ENCODE measurements at regions not wholly inside any gene's neighbourhood (a gene's known extent, or its start where the extent isn't known, plus 50 kb on each side); places are given as distances from the start of the nearest gene placed in this dataset.

DNA sequence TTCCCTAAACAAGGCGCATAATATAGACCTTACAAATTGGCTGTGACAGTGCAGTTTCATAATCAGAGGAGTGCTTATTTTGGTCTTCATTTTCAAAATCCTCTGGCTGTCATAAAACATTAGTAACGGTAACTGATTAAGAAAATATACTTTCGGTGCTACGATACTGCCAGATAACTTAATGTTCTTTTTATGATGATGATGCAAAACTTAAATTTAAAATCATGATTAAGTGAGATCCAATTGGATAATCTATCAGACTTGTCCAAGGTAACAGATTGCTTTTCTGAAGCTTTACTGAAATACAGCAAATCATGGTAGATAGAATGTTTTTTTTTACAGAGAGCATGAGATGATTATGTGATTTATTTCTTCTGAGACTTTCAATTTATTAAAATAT is 364.2 kb upstream of the CNTN3 start:
- ChIA-PET CTCF (no interaction called here), POLR2A (no interaction called here), RAD21 (ENCODE audit: low non-redundant PET in 1 of 2, low total read pairs in 2 of 2, uncharacterized antibody in 2 of 2, unreplicated experiment in 2 of 2) (no interaction called here)
- Histone ChIP-seq H3K4me2 (ENCODE audit: low read length) (no peak overlapping the region), H2AFZ (ENCODE audit: low read depth, low read length, poor library complexity, severe bottlenecking) (no peak overlapping the region), H3K27me3 (ENCODE audit: insufficient read depth, low read length) (no peaks in the 10 kb centered on the region), H3K27ac (ENCODE audit: low read depth, low read length) (no peak overlapping the region), H3K9ac (ENCODE audit: low read length) (no peak overlapping the region), H3K79me2 (ENCODE audit: insufficient read depth, low read length) (no peaks in the 10 kb centered on the region), H3K4me1 (ENCODE audit: control insufficient read depth in 1 of 2, insufficient read depth in 2 of 2, low read length in 2 of 2) (no peaks in the 10 kb centered on the region), H3K9me2 (ENCODE audit: insufficient read depth) (no peaks in the 10 kb centered on the region), H4K20me1 (ENCODE audit: insufficient read depth) (no peaks in the 10 kb centered on the region), H3K9me3 (ENCODE audit: control insufficient read depth in 1 of 2, insufficient read depth in 1 of 2, low read depth in 1 of 2, low read length in 2 of 2) (peaks cover 5 to 11% of the 10 kb centered on the region in 2 experiments; a peak in 3 of 4 replicates), H3K4me3 (replicated peaks in 1 of 2; ENCODE audit: low read depth in 1 of 2, low read length in 2 of 2) (no peak overlapping the region), H3K36me3 (ENCODE audit: control insufficient read depth in 1 of 2, insufficient read depth in 2 of 2, low read length in 2 of 2) (no peaks in the 10 kb centered on the region)
- no TSS peak for BruUV-seq (replicated peaks)
- ATAC-seq (no peak), DNase-seq (ENCODE audit: low read depth, low spot score) (no peak)
- TF ChIP-seq, protein P1, sequence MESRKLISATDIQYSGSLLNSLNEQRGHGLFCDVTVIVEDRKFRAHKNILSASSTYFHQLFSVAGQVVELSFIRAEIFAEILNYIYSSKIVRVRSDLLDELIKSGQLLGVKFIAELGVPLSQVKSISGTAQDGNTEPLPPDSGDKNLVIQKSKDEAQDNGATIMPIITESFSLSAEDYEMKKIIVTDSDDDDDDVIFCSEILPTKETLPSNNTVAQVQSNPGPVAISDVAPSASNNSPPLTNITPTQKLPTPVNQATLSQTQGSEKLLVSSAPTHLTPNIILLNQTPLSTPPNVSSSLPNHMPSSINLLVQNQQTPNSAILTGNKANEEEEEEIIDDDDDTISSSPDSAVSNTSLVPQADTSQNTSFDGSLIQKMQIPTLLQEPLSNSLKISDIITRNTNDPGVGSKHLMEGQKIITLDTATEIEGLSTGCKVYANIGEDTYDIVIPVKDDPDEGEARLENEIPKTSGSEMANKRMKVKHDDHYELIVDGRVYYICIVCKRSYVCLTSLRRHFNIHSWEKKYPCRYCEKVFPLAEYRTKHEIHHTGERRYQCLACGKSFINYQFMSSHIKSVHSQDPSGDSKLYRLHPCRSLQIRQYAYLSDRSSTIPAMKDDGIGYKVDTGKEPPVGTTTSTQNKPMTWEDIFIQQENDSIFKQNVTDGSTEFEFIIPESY (IDR thresholded peaks at IDR 0.05; ENCODE audit: extremely low read depth, insufficient replicate concordance, low read length): no peak
- TF ChIP-seq ELF1 (IDR thresholded peaks at IDR 0.05; ENCODE audit: borderline replicate concordance, low read depth) (no peak), ZFX (IDR thresholded peaks at IDR 0.05) (no peak), SRF (IDR thresholded peaks at IDR 0.05; ENCODE audit: low read depth) (no peak), ZNF274 (IDR thresholded peaks at IDR 0.05; ENCODE audit: low read depth, low read length) (no peak), JUND (IDR thresholded peaks at IDR 0.05) (no peak), EZH2 (IDR thresholded peaks at IDR 0.05) (no peak), FOSL1 (IDR thresholded peaks at IDR 0.05; ENCODE audit: low read depth) (no peak), CEBPB (IDR thresholded peaks at IDR 0.05; ENCODE audit: low read depth) (no peak), EZH2phosphoT487 (IDR thresholded peaks at IDR 0.05; ENCODE audit: borderline replicate concordance) (no peak), POLR2AphosphoS5 (IDR thresholded peaks at IDR 0.05; ENCODE audit: low read depth, low read length) (no peak), RAD21 (IDR thresholded peaks at IDR 0.05; ENCODE audit: low read depth) (no peak), YY1 (IDR thresholded peaks at IDR 0.05; ENCODE audit: extremely low read depth, insufficient replicate concordance, low read depth, low read length) (no peak)
- TF ChIP-seq, protein P2, sequence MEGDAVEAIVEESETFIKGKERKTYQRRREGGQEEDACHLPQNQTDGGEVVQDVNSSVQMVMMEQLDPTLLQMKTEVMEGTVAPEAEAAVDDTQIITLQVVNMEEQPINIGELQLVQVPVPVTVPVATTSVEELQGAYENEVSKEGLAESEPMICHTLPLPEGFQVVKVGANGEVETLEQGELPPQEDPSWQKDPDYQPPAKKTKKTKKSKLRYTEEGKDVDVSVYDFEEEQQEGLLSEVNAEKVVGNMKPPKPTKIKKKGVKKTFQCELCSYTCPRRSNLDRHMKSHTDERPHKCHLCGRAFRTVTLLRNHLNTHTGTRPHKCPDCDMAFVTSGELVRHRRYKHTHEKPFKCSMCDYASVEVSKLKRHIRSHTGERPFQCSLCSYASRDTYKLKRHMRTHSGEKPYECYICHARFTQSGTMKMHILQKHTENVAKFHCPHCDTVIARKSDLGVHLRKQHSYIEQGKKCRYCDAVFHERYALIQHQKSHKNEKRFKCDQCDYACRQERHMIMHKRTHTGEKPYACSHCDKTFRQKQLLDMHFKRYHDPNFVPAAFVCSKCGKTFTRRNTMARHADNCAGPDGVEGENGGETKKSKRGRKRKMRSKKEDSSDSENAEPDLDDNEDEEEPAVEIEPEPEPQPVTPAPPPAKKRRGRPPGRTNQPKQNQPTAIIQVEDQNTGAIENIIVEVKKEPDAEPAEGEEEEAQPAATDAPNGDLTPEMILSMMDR (IDR thresholded peaks at IDR 0.05 in 2 of 3, conservative IDR thresholded peaks at IDR 0.05 in 1 of 3; ENCODE audit: borderline replicate concordance in 1 of 3, insufficient read depth in 1 of 3, low read depth in 2 of 3, low read length in 2 of 3): no peak
- TF ChIP-seq, protein P3, sequence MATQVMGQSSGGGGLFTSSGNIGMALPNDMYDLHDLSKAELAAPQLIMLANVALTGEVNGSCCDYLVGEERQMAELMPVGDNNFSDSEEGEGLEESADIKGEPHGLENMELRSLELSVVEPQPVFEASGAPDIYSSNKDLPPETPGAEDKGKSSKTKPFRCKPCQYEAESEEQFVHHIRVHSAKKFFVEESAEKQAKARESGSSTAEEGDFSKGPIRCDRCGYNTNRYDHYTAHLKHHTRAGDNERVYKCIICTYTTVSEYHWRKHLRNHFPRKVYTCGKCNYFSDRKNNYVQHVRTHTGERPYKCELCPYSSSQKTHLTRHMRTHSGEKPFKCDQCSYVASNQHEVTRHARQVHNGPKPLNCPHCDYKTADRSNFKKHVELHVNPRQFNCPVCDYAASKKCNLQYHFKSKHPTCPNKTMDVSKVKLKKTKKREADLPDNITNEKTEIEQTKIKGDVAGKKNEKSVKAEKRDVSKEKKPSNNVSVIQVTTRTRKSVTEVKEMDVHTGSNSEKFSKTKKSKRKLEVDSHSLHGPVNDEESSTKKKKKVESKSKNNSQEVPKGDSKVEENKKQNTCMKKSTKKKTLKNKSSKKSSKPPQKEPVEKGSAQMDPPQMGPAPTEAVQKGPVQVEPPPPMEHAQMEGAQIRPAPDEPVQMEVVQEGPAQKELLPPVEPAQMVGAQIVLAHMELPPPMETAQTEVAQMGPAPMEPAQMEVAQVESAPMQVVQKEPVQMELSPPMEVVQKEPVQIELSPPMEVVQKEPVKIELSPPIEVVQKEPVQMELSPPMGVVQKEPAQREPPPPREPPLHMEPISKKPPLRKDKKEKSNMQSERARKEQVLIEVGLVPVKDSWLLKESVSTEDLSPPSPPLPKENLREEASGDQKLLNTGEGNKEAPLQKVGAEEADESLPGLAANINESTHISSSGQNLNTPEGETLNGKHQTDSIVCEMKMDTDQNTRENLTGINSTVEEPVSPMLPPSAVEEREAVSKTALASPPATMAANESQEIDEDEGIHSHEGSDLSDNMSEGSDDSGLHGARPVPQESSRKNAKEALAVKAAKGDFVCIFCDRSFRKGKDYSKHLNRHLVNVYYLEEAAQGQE (IDR thresholded peaks at IDR 0.05; ENCODE audit: low read depth): no peak
- intact Hi-C loops (cut with micrococcal nuclease): no loop called here

Data from HCT116 (cell line).